CD14-positive monocyte (primary cell): ENCODE measurements at regions not wholly inside any gene's neighbourhood (a gene's known extent, or its start where the extent isn't known, plus 50 kb on each side); places are given as distances from the start of the nearest gene placed in this dataset.
A peak's percentile ranks its signal among the peaks of the same experiment; 100 is the strongest.

Source experiments
- DNase-seq, 3 donors: peaks; one replicate each; pipeline ENCODE4 v3.0.0-alpha.2; 2011 to 2022
- H2AFZ ChIP-seq: 2 replicates; pipeline ENCODE4 v1.6.0; 2012; ENCODE audit warnings: mild to moderate bottlenecking, low read depth, low read length, inconsistent platforms; ENCODE audit not compliant: insufficient read depth, poor library complexity, severe bottlenecking
- H3K27ac ChIP-seq, 2 donors: 1 replicate in 1 of 2; 2 replicates in 1 of 2; pipeline ENCODE4 v1.5.1; 2012 to 2013; ENCODE audit warnings: low read length in 2 of 2, control low read depth in 1 of 2, inconsistent platforms in 1 of 2, low read depth in 1 of 2, mild to moderate bottlenecking in 1 of 2
- H3K27me3 ChIP-seq, 2 donors: one replicate each; pipeline versions ENCODE4 v1.6.0 to v1.6.1; 2011 to 2013; ENCODE audit warnings: low read length in 2 of 2; ENCODE audit not compliant: control insufficient read depth in 2 of 2, insufficient read depth in 2 of 2
- H3K36me3 ChIP-seq, 2 donors: replicated peaks in 1 of 2; 1 replicate in 1 of 2; 2 replicates in 1 of 2; pipeline versions ENCODE4 v1.5.1 to v1.6.1; 2012 to 2013; ENCODE audit warnings: low read length in 2 of 2, control low read depth in 1 of 2, inconsistent platforms in 1 of 2, mild to moderate bottlenecking in 1 of 2; ENCODE audit not compliant: insufficient read depth in 2 of 2, control insufficient read depth in 1 of 2
- H3K4me1 ChIP-seq, 2 donors: 1 replicate in 1 of 2; 2 replicates in 1 of 2; pipeline versions ENCODE4 v1.5.1 to v1.6.1; 2012 to 2013; ENCODE audit warnings: low read length in 2 of 2, control low read depth in 1 of 2, inconsistent platforms in 1 of 2, mild to moderate bottlenecking in 1 of 2, moderate library complexity in 1 of 2; ENCODE audit not compliant: insufficient read depth in 2 of 2, control insufficient read depth in 1 of 2
- H3K4me2 ChIP-seq: replicated peaks from 2 replicates; pipeline ENCODE3; 2012; ENCODE audit warnings: low read length, moderate library complexity, mild to moderate bottlenecking; ENCODE audit not compliant: poor library complexity, severe bottlenecking; ENCODE audit errors: extremely low read depth
- H3K4me3 ChIP-seq, 3 experiments: fragments of 200-600 bp in 1 of 3; sonication (generic) in 1 of 3; replicated peaks in 1 of 3; 1 replicate in 2 of 3; 2 replicates in 1 of 3; pipeline ENCODE4 v1.5.1; 2011 to 2013; ENCODE audit warnings: low read length in 3 of 3, mild to moderate bottlenecking in 3 of 3, control low read depth in 2 of 3, low read depth in 2 of 3, inconsistent platforms in 1 of 3, moderate library complexity in 1 of 3
- H3K79me2 ChIP-seq: 2 replicates; pipeline ENCODE4 v1.6.0; 2012; ENCODE audit warnings: mild to moderate bottlenecking, control low read depth, inconsistent platforms, low read length, moderate library complexity; ENCODE audit not compliant: insufficient read depth
- H3K9ac ChIP-seq: 2 replicates; pipeline ENCODE4 v1.6.0; 2017; ENCODE audit warnings: low read length, mild to moderate bottlenecking; ENCODE audit not compliant: insufficient read depth, poor library complexity, severe bottlenecking
- H3K9me3 ChIP-seq, 2 donors: replicated peaks in 1 of 2; 1 replicate in 1 of 2; 2 replicates in 1 of 2; pipeline versions ENCODE4 v1.5.1 to v1.6.1; 2012 to 2013; ENCODE audit warnings: low read length in 2 of 2, control low read depth in 1 of 2; ENCODE audit not compliant: control insufficient read depth in 1 of 2, insufficient read depth in 1 of 2
- H4K20me1 ChIP-seq: 2 replicates; pipeline ENCODE4 v1.6.0; 2012; ENCODE audit warnings: mild to moderate bottlenecking, low read length, control low read depth, moderate library complexity; ENCODE audit not compliant: insufficient read depth
- H3K27ac Mint-ChIP-seq, 7 donors: one replicate each; pipeline ENCODE4 v1.8.0; 2020; ENCODE audit warnings: mild to moderate bottlenecking in 7 of 7, mixed read lengths in 7 of 7, moderate library complexity in 6 of 7, inconsistent platforms in 2 of 7
- H3K27me3 Mint-ChIP-seq, 3 donors: one replicate each; pipeline ENCODE4 v1.8.0; 2021 to 2022; ENCODE audit warnings: low read depth in 3 of 3, mild to moderate bottlenecking in 3 of 3, mixed read lengths in 3 of 3, moderate library complexity in 3 of 3, inconsistent platforms in 1 of 3
- H3K36me3 Mint-ChIP-seq, 2 donors: one replicate each; pipeline ENCODE4 v1.8.0; 2020; ENCODE audit warnings: mixed read lengths in 2 of 2, inconsistent platforms in 1 of 2, mild to moderate bottlenecking in 1 of 2
- H3K4me1 Mint-ChIP-seq: one replicate; pipeline ENCODE4 v1.8.0; 2020; ENCODE audit warnings: mild to moderate bottlenecking, mixed read lengths
- H3K4me3 Mint-ChIP-seq, 2 donors: one replicate each; pipeline ENCODE4 v1.8.0; 2020; ENCODE audit warnings: mild to moderate bottlenecking in 2 of 2, mixed read lengths in 2 of 2, moderate library complexity in 1 of 2
- H3K9me3 Mint-ChIP-seq, 7 donors: one replicate each; pipeline ENCODE4 v1.8.0; 2020 to 2022; ENCODE audit warnings: mixed read lengths in 7 of 7, mild to moderate bottlenecking in 6 of 7, moderate library complexity in 6 of 7, inconsistent platforms in 2 of 7
- WGBS: methylation state at CpG from one replicate; pipeline ENCODE4 v1.1.5; 2013; ENCODE audit warnings: missing lambda C conversion rate; ENCODE audit not compliant: insufficient coverage; 5-methylcytosine and 5-hydroxymethylcytosine counted together
- intact Hi-C, 2 donors: fragments of 100-400 bp; cut with micrococcal nuclease; formaldehyde crosslinking; loops; one replicate each; pipeline versions ENCODE4 v1.15.0 to v1.15.1; 2023
- TF ChIP-seq, protein P1 (sequence below): fragments of 200-600 bp; IDR thresholded peaks from one replicate; pipeline ENCODE4 v1.8.0; 2022; ENCODE audit warnings: antibody characterized with exemption, mild to moderate bottlenecking

DNA sequence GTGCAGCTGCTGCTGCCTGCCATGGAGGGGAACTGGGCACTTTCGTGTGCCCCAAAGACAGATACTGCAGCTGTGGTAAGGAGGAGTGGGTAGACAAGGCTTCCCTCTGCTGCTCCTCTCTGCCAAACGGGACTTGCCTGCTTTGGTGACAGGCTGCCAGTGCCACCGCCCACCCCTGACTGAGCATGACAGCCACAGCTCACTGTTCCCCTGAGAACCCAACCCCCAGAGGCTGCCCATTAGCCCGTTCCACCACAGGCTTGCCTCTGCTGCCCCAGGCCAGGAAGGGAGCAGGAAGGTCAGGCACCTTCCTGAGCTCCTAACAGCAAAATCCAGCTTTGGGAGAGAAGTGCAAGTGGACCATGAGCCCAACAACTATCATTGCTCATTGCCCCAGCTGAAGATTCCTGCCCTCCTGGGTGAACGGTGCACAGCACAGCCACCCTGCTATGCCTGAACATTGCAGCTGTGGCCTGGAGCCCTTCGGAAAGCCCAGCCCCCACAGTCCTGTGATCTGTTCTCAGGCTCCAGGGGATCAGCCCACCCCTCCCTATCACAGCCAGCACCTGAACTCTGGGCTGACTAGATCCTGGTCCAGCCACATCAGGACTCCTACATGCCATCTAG is 58.7 kb upstream of the ANTXRL start:
- H3K36me3 ChIP-seq = no peaks in the 10 kb centered on the region

DNA sequence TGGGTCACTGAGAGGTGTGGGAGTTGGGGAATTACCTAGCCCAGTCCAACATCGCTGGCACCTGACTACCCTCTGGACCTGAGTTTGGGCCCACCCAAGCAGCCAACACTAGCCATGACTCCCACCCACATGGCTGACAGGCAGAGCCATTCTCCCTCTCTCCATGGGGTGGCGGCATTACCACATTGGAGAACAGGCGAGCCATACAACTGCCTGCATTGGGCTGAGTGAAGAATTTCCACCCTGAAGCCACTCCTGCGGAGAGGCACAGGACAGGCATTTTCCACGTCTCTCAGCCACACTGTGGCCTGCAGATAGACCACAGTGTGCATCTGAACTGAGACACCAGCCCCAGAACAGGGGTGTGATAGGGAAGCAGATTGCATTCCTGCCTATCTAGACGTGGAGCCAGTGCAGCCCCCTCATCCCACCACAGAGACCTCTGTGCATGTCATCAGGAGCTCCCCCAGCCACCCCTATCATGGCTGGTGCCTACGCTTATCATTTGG is 58.2 kb upstream of the ANTXRL start:
- no peaks in the 10 kb centered on the region for H4K20me1 ChIP-seq
- intact Hi-C loops = no loop called here
- Mint-ChIP-seq H3K9me3 (peaks cover 0 to 13% (median 2%) of the 10 kb centered on the region in 7 donors), H3K4me1 (peaks cover 6% of the 10 kb centered on the region), H3K36me3 (no peaks in the 10 kb centered on the region), H3K27ac (no peak overlapping the region), H3K4me3 (no peak overlapping the region), H3K27me3 (peaks cover 0 to 3% (median 0%) of the 10 kb centered on the region in 3 donors)
- WGBS = 0% methylated on average over 2 of the region's 7 CpGs
- H3K27me3 ChIP-seq = no peaks in the 10 kb centered on the region
- no peaks in the 10 kb centered on the region for H3K79me2 ChIP-seq
- H3K9ac ChIP-seq = no peak overlapping the region
- TF ChIP-seq, protein P1, sequence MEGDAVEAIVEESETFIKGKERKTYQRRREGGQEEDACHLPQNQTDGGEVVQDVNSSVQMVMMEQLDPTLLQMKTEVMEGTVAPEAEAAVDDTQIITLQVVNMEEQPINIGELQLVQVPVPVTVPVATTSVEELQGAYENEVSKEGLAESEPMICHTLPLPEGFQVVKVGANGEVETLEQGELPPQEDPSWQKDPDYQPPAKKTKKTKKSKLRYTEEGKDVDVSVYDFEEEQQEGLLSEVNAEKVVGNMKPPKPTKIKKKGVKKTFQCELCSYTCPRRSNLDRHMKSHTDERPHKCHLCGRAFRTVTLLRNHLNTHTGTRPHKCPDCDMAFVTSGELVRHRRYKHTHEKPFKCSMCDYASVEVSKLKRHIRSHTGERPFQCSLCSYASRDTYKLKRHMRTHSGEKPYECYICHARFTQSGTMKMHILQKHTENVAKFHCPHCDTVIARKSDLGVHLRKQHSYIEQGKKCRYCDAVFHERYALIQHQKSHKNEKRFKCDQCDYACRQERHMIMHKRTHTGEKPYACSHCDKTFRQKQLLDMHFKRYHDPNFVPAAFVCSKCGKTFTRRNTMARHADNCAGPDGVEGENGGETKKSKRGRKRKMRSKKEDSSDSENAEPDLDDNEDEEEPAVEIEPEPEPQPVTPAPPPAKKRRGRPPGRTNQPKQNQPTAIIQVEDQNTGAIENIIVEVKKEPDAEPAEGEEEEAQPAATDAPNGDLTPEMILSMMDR = peak; percentile 40
- H3K27ac ChIP-seq = no peak overlapping the region
- H2AFZ ChIP-seq = peak overlapping the region; percentile 36
- H3K36me3 ChIP-seq = no peaks in the 10 kb centered on the region
- H3K4me3 ChIP-seq = no peak overlapping the region
- DNase-seq = peak in 2 of 3 donors; percentile 26 to 50
- H3K4me1 ChIP-seq = peaks cover 0 to 4% of the 10 kb centered on the region in 2 donors
- no peak overlapping the region for H3K4me2 ChIP-seq
- H3K9me3 ChIP-seq = no peaks in the 10 kb centered on the region

More for the DNA sequence above, 58.7 kb upstream of the ANTXRL start:
- TF ChIP-seq, protein P1 = no peak
- Histone ChIP-seq H3K27ac (no peak overlapping the region), H3K27me3 (no peaks in the 10 kb centered on the region), H2AFZ (peak overlapping the region; percentile 51), H3K4me2 (no peak overlapping the region), H3K9me3 (peaks cover 0 to 3% of the 10 kb centered on the region in 2 donors), H3K9ac (no peak overlapping the region), H3K4me3 (no peak overlapping the region), H3K4me1 (peaks cover 0 to 4% of the 10 kb centered on the region in 2 donors), H3K79me2 (no peaks in the 10 kb centered on the region), H4K20me1 (no peaks in the 10 kb centered on the region)
- peak overlapping the region in 1 of 7 donors; percentile 51 for H3K27ac Mint-ChIP-seq
- peaks cover 0 to 3% (median 0%) of the 10 kb centered on the region in 3 donors for H3K27me3 Mint-ChIP-seq
- H3K9me3 Mint-ChIP-seq = peaks cover 0 to 17% (median 4%) of the 10 kb centered on the region in 7 donors
- H3K4me1 Mint-ChIP-seq = peaks cover 4% of the 10 kb centered on the region
- 76% methylated on average over 3 of the region's 6 CpGs for WGBS
- no peaks in the 10 kb centered on the region for H3K36me3 Mint-ChIP-seq
- no peak overlapping the region for H3K4me3 Mint-ChIP-seq
- DNase-seq = no peak
- intact Hi-C loops = no loop called here
